CD4-positive, alpha-beta T cell treated with Interleukin-17A for 1 hour (primary cell): ENCODE measurements at regions not wholly inside any gene's neighbourhood (a gene's known extent, or its start where the extent isn't known, plus 50 kb on each side); places are given as distances from the start of the nearest gene placed in this dataset.

Experiments used
- DNase-seq: peaks from one replicate; pipeline ENCODE4 v3.0.0-alpha.2; 2020

GRCh38 chr1:234554218-234554697, 55.7 kb downstream of the IRF2BP2 start:
- DNase-seq: no peak

DNA sequence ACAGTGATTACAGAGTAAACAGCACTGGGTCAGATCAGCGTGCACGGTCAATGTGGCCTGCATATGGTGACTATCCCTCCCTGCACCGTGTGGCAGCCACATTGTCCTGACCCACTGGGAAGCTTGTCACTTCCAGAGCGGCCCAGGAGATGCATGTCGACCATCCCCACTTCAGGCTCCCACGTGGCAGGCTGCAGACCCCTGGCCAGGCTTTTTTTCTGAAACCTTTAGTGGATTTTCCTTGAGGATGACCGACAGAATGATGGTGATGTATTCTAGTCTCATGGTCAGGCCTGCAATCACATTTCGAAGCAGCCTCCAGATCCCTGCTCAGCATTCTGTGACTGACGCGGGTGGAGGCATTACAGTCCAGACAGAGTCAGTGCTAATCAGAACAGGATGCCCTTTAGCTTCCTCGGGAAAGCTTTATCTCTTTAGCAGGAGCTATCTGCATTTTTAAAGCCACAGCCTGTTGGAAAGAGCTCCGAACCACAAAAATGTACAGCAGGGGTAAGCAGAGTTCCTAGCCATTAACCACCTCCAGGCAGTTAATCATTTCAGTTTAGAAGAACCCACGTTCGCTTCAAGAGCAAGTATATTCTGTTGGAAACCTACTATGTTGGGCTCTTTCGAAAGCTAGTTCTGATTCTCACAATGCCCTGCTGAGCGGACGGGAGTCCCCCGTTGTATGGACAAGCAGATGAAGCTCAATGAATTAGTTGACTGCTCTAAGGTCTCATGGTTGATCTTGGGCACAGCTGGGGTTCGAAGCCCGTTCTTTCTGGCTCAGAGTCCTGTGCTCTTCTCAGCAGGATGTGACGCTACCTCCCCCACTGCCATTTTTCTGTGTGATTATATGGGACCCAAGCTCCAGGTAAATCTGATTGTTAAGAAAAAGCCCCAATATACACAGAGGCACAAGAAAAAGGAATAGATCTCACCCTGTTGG, 56.5 kb downstream of the IRF2BP2 start:
- DNase-seq: no peak

- no peak for DNase-seq
Observed at GRCh38 chr1:234551032-234551378, 59.0 kb downstream of the IRF2BP2 start.

- DNase-seq: no peak
Observed at GRCh38 chr1:234550341-234551031, 59.5 kb downstream of the IRF2BP2 start.

- no peak for DNase-seq
Observed at GRCh38 chr1:234549447-234550021, 60.4 kb downstream of the IRF2BP2 start.

- DNase-seq: no peak
Observed at GRCh38 chr1:234546890-234547788, 62.8 kb downstream of the IRF2BP2 start.

DNA sequence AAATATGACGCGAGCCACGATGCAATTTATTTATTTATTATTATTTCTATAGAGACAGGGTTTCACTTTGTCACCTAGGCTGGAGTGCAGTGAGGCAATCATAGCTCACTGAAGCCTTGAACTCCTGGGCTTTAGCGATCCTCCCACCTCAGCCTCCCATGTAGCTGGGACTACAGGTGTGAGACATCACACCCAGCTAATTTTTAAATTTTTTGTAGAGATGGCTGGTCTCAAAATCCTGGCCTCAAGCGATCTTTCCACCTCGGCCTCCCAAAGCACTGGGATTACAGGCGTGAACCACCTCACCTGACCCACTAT, 63.6 kb downstream of the IRF2BP2 start:
- no peak for DNase-seq

DNA sequence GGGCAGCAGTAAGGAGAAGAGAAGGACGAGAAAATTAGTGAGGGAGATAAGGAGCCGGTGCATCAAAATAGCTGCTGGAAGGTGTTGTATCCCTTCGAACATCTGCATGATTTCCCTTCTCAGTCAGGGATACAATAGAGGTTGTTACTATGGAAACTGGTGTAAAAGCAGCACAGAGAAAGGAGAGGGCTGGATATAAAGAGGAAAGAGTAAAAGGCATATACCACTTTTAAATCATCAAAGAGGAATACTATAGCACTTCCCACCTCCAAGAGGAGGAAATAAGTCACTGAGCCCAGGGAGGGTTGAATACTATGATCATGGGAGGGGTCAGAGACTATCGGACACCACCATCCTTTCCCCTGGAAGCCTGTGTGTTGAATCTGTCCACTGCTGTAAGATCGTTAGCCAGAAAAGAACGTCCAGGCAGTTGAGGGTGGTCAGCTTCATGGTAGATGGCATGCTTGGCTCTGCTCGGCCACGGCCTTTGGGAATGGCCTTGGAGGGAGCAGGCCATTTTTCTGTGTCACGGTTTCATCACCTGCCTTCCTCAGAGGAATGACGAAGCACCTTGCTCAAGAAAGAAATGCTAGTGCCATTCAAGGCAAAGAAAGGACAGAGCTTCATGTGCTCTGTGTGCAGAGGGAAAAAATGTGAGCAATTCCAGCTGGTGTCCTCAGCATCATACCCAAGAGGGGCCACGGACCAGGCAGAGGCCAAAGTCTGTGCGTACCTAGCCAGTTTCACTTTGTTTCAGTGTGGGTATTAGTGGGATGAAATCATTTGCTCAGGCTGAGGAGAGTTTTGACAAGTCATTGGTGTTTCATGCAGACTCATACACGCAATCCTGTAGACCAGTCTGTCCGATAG, 64.2 kb downstream of the IRF2BP2 start:
- no peak for DNase-seq

GRCh38 chr1:234544087-234544579, 65.2 kb upstream of the TARBP1 start:
- DNase-seq: peak; percentile 9

DNA sequence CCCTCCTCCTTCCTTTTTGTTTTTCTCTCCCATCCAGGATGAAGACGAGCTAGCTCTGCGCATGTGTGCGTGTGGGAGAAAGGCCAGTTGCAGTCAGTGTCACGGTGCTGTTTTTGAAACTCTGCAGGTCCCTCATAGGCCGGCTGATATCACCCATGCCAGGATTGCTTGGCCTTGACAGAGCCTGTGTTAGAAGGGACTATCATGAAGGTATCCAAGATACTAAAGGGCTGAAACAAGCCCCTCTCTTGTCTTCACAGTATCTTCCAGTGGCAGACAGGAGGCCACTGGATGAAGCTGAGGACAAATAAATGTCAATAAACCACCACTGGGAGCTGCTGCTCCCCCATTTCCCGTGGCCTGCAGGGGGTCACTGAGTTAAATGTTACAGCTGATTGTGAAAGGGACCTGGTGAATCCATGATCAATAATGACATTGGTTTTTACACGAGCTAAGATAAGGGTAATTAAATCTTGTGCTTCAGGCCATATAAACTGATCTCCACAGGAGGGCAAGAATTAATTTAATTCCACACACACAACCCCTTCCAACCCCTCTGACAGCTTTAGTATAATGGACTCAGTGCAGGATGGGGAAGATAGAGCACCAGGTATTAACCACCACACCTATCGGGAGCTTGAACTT, 64.6 kb upstream of the TARBP1 start:
- no peak for DNase-seq

GRCh38 chr1:234542211-234542850, 63.4 kb upstream of the TARBP1 start:
- DNase-seq: no peak

GRCh38 chr1:234541286-234541975, 62.5 kb upstream of the TARBP1 start:
- DNase-seq: no peak

DNA sequence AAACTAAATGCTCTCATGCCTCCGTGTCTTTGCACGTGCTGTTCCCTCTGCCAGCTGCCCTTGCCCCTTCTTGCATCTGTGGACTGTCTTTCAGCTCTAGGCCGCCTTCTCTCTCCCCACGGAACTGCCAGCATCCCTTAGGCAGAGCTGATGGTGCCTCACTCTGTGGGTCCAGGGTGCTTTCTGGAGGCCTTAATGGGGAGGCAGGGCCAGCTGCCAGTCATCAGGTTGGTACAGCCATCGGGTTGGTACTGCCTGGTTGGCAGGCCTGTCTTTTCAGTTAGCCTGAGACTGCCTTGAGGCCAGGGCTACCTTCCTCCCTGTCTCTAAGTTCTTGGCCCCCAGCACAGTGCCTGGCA, 61.4 kb upstream of the TARBP1 start:
- DNase-seq: no peak

- no peak for DNase-seq
Observed at GRCh38 chr1:234539666-234540403, 60.9 kb upstream of the TARBP1 start.

- no peak for DNase-seq
Observed at GRCh38 chr1:234538930-234539649, 60.1 kb upstream of the TARBP1 start.

DNA sequence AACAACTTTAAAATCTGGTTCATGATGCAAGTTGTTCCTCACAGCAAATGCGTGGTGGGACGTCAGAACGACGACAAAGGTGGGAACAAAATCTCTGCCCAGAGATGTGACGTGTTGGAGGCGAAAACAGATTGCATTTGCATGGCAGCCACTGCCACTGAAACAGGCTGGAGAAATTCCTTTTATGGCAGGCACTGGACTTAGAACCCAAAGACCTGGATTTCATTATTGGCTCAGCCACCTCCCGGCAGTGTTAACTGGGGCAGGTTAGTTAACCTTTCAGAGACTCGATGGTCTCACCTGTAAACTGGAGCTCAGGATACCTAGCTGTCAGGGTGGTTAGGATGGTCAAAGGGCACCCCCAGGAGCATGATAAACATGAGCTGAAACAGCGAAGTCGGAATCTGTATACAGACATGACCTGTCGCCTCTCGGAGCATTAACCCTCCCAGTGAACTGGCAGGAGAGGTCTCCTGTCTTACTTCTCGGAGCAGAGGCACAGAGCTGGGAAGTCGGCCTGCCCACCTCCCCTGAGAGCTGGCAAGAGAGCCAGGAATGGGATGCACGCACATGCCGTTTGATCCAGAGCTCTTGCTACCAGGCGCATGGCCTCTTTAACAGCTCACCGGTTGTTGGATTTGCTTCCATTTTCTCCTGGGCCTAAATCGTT, 59.2 kb upstream of the TARBP1 start:
- no peak for DNase-seq

DNA sequence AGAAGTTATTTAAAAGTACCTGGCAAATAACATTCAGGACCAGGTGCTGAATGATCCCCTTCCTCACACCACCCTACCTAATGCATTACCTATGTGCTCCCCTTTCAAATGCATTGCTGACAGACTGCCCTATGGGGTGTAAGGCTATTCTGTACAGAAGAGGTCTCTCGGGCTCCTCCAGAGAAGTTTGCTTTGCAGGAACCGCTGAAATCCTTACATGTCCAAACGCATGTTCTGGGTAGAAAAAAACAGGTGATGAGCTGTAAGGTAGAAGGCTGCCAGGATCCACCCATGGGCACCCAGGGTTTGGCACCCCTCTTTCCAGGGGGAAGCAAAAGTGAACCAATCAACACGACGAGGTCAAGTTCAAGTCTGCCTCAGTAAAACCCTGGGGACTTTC, 58.3 kb upstream of the TARBP1 start:
- DNase-seq: no peak

DNA sequence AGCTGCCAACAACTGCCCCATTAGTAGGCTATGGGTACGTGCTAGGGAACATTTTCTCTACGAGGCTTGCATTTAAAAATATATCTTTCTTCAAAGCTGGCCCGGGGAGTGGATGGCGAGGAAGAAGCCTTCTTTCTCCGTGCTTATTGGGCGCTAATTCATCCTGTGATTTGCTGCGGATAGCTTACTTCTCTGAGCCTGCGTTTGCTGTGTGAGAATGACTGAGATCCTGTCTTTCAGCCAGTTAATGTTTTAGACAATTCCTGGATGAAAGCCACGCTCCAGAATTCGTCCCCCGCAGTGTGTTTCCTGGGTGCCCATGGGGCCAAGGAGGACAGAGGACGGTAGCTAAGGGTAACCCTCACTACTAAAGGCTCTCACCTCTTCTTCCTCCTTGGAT, 57.8 kb upstream of the TARBP1 start:
- DNase-seq: no peak
